Fibroblast of mammary gland (primary cell): ENCODE measurements at regions not wholly inside any gene's neighbourhood (a gene's known extent, or its start where the extent isn't known, plus 50 kb on each side); places are given as distances from the start of the nearest gene placed in this dataset.

Experiments used
- DNase-seq: peaks from one replicate; pipeline ENCODE4 v3.0.0-alpha.2; 2010; ENCODE audit warnings: low read depth
- H3K4me3 ChIP-seq: 2 replicates; pipeline ENCODE4 v1.5.1; 2011; ENCODE audit warnings: low read depth, mild to moderate bottlenecking, low read length, moderate library complexity; ENCODE audit not compliant: control insufficient read depth
- CTCF ChIP-seq: conservative IDR thresholded peaks from 2 replicates; pipeline ENCODE4 v1.5.1; 2011; ENCODE audit warnings: low read depth, low read length, inconsistent platforms; ENCODE audit not compliant: control insufficient read depth, insufficient read depth

DNA sequence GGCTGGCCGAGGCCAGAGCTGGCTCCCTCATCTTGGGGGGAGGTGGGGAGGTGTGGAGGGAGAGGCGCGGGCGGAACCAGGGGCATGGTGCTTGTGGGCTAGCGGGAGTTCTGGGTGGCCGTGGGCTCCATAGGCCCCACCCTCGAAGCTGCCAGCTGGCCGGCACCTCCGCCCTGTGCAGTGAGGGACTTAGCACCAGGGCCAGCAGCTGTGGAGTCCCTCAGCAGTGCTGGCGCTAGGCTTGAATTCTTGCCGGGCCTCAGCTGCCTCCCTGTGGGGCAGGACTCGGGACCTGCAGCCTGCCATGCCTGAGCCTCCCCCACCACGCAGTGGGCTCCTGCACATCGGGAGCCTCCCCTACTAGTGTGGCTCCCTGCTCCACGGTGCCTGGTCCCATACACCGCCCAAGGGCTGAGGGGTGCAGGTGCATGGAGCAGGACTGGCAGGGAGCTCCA is 603.3 kb downstream of the PCDH18 start:
- no peak for TF ChIP-seq CTCF
- DNase-seq: no peak

GRCh38 chr4:136927172-136927571 is 605.1 kb downstream of the PCDH18 start:
- TF ChIP-seq CTCF: no peak
- no peak overlapping the region for H3K4me3 ChIP-seq
- DNase-seq: peak; percentile 79

More for the DNA sequence above, 603.3 kb downstream of the PCDH18 start:
- H3K4me3 ChIP-seq: no peak overlapping the region

DNA sequence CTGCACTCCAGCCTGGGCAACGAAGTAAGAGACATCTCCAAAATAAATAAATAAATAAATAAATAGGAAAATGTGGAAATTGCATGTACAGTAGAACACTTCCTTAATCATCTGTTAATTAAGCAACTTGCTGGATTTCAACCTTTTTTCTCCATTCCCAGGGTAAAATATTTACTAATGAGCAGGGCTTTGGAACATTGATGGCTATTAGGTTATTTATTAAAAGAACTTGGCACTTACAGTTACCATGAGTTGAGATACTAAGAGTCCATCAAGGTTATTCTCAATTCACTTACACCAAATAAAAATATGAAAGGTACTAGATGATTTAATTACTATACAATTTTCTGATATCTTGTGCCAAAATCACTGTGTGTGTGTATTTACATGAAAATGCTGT is 607.1 kb downstream of the PCDH18 start:
- no peak for TF ChIP-seq CTCF
- H3K4me3 ChIP-seq: no peak overlapping the region
- DNase-seq: no peak

DNA sequence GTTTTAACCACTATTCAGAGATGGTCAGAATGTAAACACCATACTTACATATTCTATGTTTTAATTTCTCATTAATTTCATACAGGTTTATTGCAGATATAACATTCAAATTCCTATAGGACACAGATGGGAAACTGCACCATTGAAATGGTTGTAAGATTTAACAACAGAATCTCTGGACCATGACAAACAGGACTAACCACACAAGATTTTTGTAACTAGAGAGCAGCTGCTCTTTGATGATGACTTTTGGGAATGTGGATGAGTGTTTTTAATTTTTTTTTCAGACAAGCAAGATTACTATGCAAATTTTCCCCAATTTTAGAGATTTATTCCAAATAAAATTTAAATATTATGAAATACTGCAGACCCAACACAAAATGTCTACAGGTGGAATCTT is 610.2 kb downstream of the PCDH18 start:
- no peak for DNase-seq
- no peak for TF ChIP-seq CTCF
- no peak overlapping the region for H3K4me3 ChIP-seq

DNA sequence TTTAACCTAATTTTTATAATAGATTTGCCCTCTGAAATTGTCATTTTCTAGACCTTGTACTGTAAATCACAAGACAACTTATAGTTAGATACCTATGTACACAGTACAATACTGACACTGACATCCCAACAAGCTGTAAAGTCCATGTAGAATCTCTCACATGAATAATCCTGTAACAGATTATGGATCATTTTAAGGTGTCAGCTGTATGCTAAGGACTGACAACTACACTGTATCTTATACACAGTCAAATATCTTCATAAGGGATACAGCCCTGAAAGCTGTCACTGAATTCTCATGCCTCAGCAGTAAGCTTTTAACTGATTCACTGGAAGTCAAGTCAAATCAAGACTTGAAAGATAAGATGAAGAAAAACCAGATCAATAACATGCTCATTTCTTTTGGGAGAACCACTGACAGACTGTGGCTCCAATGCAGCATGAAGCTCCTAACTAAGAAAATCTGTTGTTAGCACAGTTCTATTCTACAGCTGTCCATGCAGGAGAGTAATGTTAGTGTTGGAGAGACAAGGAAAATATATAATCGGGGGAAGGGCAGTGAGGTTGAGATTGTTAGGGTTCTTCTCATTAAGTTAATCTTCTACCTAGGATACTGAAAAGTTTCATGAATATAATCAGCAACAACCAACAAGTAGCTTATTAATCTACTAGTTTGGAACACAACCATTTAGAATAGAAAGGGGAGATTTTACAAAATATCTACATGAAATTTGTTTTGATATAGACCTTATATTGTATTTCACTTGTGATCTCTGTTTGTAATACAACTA is 612.0 kb downstream of the PCDH18 start:
- no peak for DNase-seq
- no peak overlapping the region for H3K4me3 ChIP-seq
- no peak for TF ChIP-seq CTCF

GRCh38 chr4:136918772-136919171 is 613.5 kb downstream of the PCDH18 start:
- TF ChIP-seq CTCF: no peak
- no peak for DNase-seq
- no peak overlapping the region for H3K4me3 ChIP-seq
